Smooth muscle cell (in vitro differentiated cells): ENCODE measurements at regions not wholly inside any gene's neighbourhood (a gene's known extent, or its start where the extent isn't known, plus 50 kb on each side); places are given as distances from the start of the nearest gene placed in this dataset.

Experiments used
- DNase-seq: peaks from one replicate; lab custom pipeline; 2025; ENCODE audit not compliant: unreplicated experiment; lab: John Stamatoyannopoulos, UW
- H2AFZ ChIP-seq: fragments of 200-600 bp; sonication (generic); 2 replicates; pipeline ENCODE4 v1.6.0; 2016; ENCODE audit warnings: antibody characterized with exemption, low read depth, mild to moderate bottlenecking
- H3F3A ChIP-seq: fragments of 200-600 bp; sonication (generic); 2 replicates; pipeline ENCODE4 v1.6.0; 2017; ENCODE audit warnings: antibody characterized with exemption, low read depth
- H3K27ac ChIP-seq: fragments of 200-600 bp; sonication (generic); 2 replicates; pipeline ENCODE4 v1.5.1; 2016; ENCODE audit warnings: low read depth, mild to moderate bottlenecking
- H3K27me3 ChIP-seq: fragments of 200-600 bp; sonication (generic); 2 replicates; pipeline ENCODE4 v1.6.1; 2016; ENCODE audit warnings: low read depth, mild to moderate bottlenecking
- H3K36me3 ChIP-seq: fragments of 200-600 bp; sonication (generic); 2 replicates; pipeline ENCODE4 v1.5.1; 2016; ENCODE audit warnings: low read depth
- H3K4me1 ChIP-seq: fragments of 200-600 bp; sonication (generic); 2 replicates; pipeline ENCODE4 v1.5.1; 2016; ENCODE audit warnings: low read depth
- H3K4me2 ChIP-seq: fragments of 200-600 bp; sonication (generic); 2 replicates; pipeline ENCODE4 v1.6.0; 2016; ENCODE audit warnings: mild to moderate bottlenecking
- H3K4me3 ChIP-seq: fragments of 200-600 bp; sonication (generic); 2 replicates; pipeline ENCODE4 v1.5.1; 2016; ENCODE audit warnings: mild to moderate bottlenecking
- H3K79me2 ChIP-seq: fragments of 200-600 bp; sonication (generic); 2 replicates; pipeline ENCODE4 v1.6.0; 2016; ENCODE audit warnings: low read depth, mild to moderate bottlenecking
- H3K9ac ChIP-seq: fragments of 200-600 bp; sonication (generic); 2 replicates; pipeline ENCODE4 v1.6.0; 2016; ENCODE audit warnings: low read depth
- H3K9me3 ChIP-seq: fragments of 200-600 bp; sonication (generic); replicated peaks from 2 replicates; pipeline ENCODE4 v1.5.1; 2016; ENCODE audit warnings: low read depth
- H4K20me1 ChIP-seq: fragments of 200-600 bp; sonication (generic); 2 replicates; pipeline ENCODE4 v1.6.0; 2016; ENCODE audit warnings: low read depth
- WGBS: methylation state at CpG from one replicate; pipeline ENCODE4 v1.1.7; 2016; ENCODE audit warnings: low lambda C conversion rate; 5-methylcytosine and 5-hydroxymethylcytosine counted together
- TF ChIP-seq, protein P1 (sequence below): fragments of 200-600 bp; sonication (generic); IDR thresholded peaks from 2 replicates; pipeline ENCODE4 v1.5.1; 2017; ENCODE audit warnings: borderline replicate concordance, mild to moderate bottlenecking, antibody characterized with exemption; ENCODE audit not compliant: insufficient read depth, poor library complexity, severe bottlenecking

DNA sequence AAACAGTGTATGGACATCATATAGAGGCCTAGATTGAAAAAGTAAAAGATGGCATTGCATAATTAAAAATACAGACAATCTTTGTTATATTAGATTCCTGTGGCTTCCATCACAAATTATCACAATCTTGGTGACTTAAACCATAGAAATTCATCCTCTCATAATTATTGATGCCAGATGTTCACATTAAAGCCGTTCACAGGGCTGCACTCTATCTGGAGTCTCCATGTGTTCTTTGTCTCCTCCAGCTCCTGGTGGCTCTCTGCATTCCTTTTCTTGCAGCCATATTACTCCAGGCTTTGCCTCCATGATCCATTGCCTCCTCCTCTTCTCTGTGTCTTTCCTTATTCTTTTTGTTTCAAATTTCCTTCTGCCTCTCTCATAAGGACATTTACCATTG lies 875.7 kb upstream of the USP15 start:
- no peak overlapping the region for H3K4me2 ChIP-seq

DNA sequence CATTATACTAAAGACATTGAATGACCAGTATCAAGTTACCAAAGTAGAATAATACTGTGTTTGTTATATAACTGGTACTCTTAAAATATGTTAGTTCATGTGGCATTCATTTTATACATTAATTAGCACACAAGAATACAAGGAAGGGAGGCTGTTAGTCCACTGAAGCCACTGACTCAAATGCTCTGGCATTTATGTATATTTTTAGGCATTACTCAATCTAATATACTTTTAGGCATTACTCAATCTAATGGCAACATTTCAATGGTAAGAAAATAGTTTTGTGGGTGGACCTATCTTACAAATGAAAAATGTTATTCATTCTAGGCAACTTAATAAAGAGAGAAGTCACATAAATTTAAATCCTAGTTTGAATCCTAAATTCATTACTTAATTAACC lies 874.4 kb upstream of the USP15 start:
- TF ChIP-seq, protein P1, sequence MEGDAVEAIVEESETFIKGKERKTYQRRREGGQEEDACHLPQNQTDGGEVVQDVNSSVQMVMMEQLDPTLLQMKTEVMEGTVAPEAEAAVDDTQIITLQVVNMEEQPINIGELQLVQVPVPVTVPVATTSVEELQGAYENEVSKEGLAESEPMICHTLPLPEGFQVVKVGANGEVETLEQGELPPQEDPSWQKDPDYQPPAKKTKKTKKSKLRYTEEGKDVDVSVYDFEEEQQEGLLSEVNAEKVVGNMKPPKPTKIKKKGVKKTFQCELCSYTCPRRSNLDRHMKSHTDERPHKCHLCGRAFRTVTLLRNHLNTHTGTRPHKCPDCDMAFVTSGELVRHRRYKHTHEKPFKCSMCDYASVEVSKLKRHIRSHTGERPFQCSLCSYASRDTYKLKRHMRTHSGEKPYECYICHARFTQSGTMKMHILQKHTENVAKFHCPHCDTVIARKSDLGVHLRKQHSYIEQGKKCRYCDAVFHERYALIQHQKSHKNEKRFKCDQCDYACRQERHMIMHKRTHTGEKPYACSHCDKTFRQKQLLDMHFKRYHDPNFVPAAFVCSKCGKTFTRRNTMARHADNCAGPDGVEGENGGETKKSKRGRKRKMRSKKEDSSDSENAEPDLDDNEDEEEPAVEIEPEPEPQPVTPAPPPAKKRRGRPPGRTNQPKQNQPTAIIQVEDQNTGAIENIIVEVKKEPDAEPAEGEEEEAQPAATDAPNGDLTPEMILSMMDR = no peak
- no peaks in the 10 kb centered on the region for H3K36me3 ChIP-seq
- H3K9ac ChIP-seq = no peak overlapping the region
- H3F3A ChIP-seq = no peaks in the 10 kb centered on the region
- H3K9me3 ChIP-seq = no peaks in the 10 kb centered on the region
- no peak overlapping the region for H3K4me2 ChIP-seq
- no peak overlapping the region for H3K4me3 ChIP-seq
- H3K79me2 ChIP-seq = no peaks in the 10 kb centered on the region
- no peaks in the 10 kb centered on the region for H4K20me1 ChIP-seq
- no peak for DNase-seq
- H3K4me1 ChIP-seq = no peaks in the 10 kb centered on the region
- no peak overlapping the region for H2AFZ ChIP-seq
- no peak overlapping the region for H3K27ac ChIP-seq
- no peaks in the 10 kb centered on the region for H3K27me3 ChIP-seq

More for the DNA sequence above, 875.7 kb upstream of the USP15 start:
- Histone ChIP-seq H3F3A (no peaks in the 10 kb centered on the region), H3K27ac (no peak overlapping the region), H3K9ac (no peak overlapping the region), H2AFZ (no peak overlapping the region), H3K36me3 (no peaks in the 10 kb centered on the region), H3K27me3 (no peaks in the 10 kb centered on the region), H4K20me1 (no peaks in the 10 kb centered on the region), H3K79me2 (no peaks in the 10 kb centered on the region), H3K9me3 (no peaks in the 10 kb centered on the region), H3K4me1 (no peaks in the 10 kb centered on the region), H3K4me3 (no peak overlapping the region)
- no peak for DNase-seq
- TF ChIP-seq, protein P1 = no peak
- 81% methylated on average over 1 of the region's 1 CpG for WGBS

DNA sequence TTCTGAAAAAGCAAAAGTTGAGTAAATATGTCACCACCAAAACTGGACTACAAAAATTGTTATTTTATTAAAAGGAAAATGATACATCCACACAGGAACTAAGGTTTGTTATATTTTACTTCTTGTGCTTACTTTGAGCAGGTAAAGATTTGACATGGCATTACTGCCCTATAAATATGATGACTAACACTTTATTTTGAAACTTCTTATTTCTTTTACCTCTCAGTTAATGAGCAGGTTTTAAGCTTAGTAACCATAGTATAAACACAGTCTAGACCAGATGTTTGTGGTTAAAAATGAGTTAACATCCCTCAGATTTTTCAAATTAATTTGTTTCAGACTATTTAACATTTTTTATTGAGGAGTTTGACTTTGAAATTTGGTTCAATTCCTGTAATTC lies 862.5 kb upstream of the USP15 start:
- no peak for DNase-seq
- Histone ChIP-seq H3K27me3 (no peaks in the 10 kb centered on the region), H3K9ac (no peak overlapping the region), H3K9me3 (no peaks in the 10 kb centered on the region), H3K4me3 (no peak overlapping the region), H3K4me2 (peak overlapping the region; percentile 3), H3F3A (no peaks in the 10 kb centered on the region), H3K27ac (no peak overlapping the region), H4K20me1 (no peaks in the 10 kb centered on the region), H3K4me1 (no peaks in the 10 kb centered on the region), H2AFZ (no peak overlapping the region), H3K79me2 (no peaks in the 10 kb centered on the region), H3K36me3 (no peaks in the 10 kb centered on the region)
- TF ChIP-seq, protein P1 = no peak

DNA sequence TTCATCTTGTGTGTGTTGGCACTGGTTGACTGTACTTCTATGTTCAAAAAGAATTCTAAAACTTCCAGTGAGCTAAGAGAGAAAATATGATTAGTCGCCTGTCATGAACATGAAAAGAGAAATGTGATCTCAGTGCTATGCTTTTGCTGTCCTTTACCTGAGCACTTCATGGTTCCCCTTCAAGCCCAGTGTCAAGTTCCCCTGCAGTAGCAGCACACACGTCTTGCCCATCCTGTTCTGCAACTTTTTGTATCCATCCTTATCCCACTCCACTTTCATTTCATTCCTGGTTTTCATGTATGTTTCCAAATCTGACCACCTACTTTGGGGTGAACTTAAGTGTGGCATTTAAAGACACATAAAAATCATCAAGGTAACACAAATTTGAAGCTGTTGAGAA lies 848.0 kb upstream of the USP15 start:
- H3K36me3 ChIP-seq = no peaks in the 10 kb centered on the region
- no peak overlapping the region for H3K4me3 ChIP-seq
- H3K9ac ChIP-seq = no peak overlapping the region
- H3F3A ChIP-seq = no peaks in the 10 kb centered on the region
- TF ChIP-seq, protein P1 = no peak
- no peak overlapping the region for H3K4me2 ChIP-seq
- H2AFZ ChIP-seq = no peak overlapping the region
- DNase-seq = no peak
- 59% methylated on average over 2 of the region's 2 CpGs for WGBS
- no peaks in the 10 kb centered on the region for H3K9me3 ChIP-seq
- no peaks in the 10 kb centered on the region for H4K20me1 ChIP-seq
- no peaks in the 10 kb centered on the region for H3K4me1 ChIP-seq
- no peaks in the 10 kb centered on the region for H3K79me2 ChIP-seq
- H3K27ac ChIP-seq = no peak overlapping the region
- H3K27me3 ChIP-seq = no peaks in the 10 kb centered on the region
